ENCODE measurements at regions not wholly inside any gene's neighbourhood (a gene's known extent, or its start where the extent isn't known, plus 50 kb on each side); places are given as distances from the start of the nearest gene placed in this dataset.
"Not testable (repeated sequence)": the region's sequence is repeated elsewhere in the genome, so short reads cannot be mapped to it uniquely, and the experiment has no call there.

GRCh38 chr7:57060506-57060905 lies 71.7 kb downstream of the ZNF479 start:
- DNase-seq; intact Hi-C loops (cut with DNase I): not testable (repeated sequence)

GRCh38 chr7:57016341-57016740 lies 115.9 kb downstream of the ZNF479 start:
- intact Hi-C loops (cut with DNase I); DNase-seq: not testable (repeated sequence)

- intact Hi-C loops (cut with DNase I); DNase-seq: not testable (repeated sequence)
Observed at GRCh38 chr7:57013707-57014106, 118.5 kb downstream of the ZNF479 start.

- intact Hi-C loops (cut with DNase I): not testable (repeated sequence)
Observed at GRCh38 chr7:57012907-57013306, 119.3 kb downstream of the ZNF479 start.

GRCh38 chr7:57009230-57009629 lies 123.0 kb downstream of the ZNF479 start:
- intact Hi-C loops (cut with DNase I); DNase-seq: not testable (repeated sequence)

More at GRCh38 chr7:57012907-57013306, 119.3 kb downstream of the ZNF479 start:
- DNase-seq: not testable (repeated sequence)

GRCh38 chr7:57005974-57006373 lies 126.3 kb downstream of the ZNF479 start:
- DNase-seq; intact Hi-C loops (cut with DNase I): not testable (repeated sequence)

- intact Hi-C loops (cut with DNase I); DNase-seq: not testable (repeated sequence)
Observed at GRCh38 chr7:57003821-57004220, 128.4 kb downstream of the ZNF479 start.

GRCh38 chr7:57001926-57002325 lies 130.3 kb downstream of the ZNF479 start:
- DNase-seq: peak in 1 of 42 donors; percentile 18
- intact Hi-C loops (cut with DNase I): not testable (repeated sequence)

GRCh38 chr7:56993779-56994178 lies 138.5 kb downstream of the ZNF479 start:
- peak in 1 of 42 donors; percentile 16 for DNase-seq
- intact Hi-C loops (cut with DNase I): not testable (repeated sequence)

GRCh38 chr7:56957737-56958408 lies 174.4 kb downstream of the ZNF479 start:
- DNase-seq; intact Hi-C loops (cut with DNase I): not testable (repeated sequence)

- intact Hi-C loops (cut with DNase I); DNase-seq: not testable (repeated sequence)
Observed at GRCh38 chr7:56957086-56957485, 175.2 kb downstream of the ZNF479 start.

GRCh38 chr7:56948390-56949379 lies 183.6 kb downstream of the ZNF479 start:
- DNase-seq; intact Hi-C loops (cut with DNase I): not testable (repeated sequence)

GRCh38 chr7:56940050-56940449 lies 192.2 kb downstream of the ZNF479 start:
- intact Hi-C loops (cut with DNase I): not testable (repeated sequence)
- peak in 6 of 42 donors; percentile 2 to 43 (median 16) for DNase-seq

GRCh38 chr7:56923892-56924291 lies 208.3 kb downstream of the ZNF479 start:
- DNase-seq; intact Hi-C loops (cut with DNase I): not testable (repeated sequence)

- DNase-seq; intact Hi-C loops (cut with DNase I): not testable (repeated sequence)
Observed at GRCh38 chr7:56910973-56911372, 221.3 kb downstream of the ZNF479 start.

GRCh38 chr7:56889454-56889853 lies 242.8 kb downstream of the ZNF479 start:
- intact Hi-C loops (cut with DNase I); DNase-seq: not testable (repeated sequence)

GRCh38 chr7:56885132-56885531 lies 247.1 kb downstream of the ZNF479 start:
- intact Hi-C loops (cut with DNase I); DNase-seq: not testable (repeated sequence)

- intact Hi-C loops (cut with DNase I); DNase-seq: not testable (repeated sequence)
Observed at GRCh38 chr7:56882318-56882717, 249.9 kb downstream of the ZNF479 start.

All from head of caudate nucleus (tissue), 42 donors.